ENCODE measurements at regions not wholly inside any gene's neighbourhood (a gene's known extent, or its start where the extent isn't known, plus 50 kb on each side); places are given as distances from the start of the nearest gene placed in this dataset.

DNA sequence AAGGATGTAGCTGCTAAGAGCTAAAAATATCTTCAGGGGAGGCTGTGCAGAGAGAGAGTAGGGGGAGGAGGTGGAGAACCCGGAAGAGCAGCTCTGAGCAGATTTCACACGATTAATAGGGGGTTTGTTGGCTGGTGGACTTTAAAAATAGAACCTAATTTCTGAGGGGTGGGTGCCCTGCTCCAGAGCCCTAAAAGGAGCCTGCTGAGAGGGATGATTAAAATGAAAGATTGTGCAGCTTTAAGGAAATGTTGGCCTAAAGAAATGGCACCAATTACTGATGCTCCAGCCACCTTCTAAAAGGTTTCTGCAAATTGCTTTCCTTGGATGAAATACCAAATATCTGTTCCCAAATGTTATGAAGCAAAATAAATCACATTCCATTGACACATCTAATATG is 202.8 kb upstream of the BTBD3 start:
- TF ChIP-seq, protein P1, sequence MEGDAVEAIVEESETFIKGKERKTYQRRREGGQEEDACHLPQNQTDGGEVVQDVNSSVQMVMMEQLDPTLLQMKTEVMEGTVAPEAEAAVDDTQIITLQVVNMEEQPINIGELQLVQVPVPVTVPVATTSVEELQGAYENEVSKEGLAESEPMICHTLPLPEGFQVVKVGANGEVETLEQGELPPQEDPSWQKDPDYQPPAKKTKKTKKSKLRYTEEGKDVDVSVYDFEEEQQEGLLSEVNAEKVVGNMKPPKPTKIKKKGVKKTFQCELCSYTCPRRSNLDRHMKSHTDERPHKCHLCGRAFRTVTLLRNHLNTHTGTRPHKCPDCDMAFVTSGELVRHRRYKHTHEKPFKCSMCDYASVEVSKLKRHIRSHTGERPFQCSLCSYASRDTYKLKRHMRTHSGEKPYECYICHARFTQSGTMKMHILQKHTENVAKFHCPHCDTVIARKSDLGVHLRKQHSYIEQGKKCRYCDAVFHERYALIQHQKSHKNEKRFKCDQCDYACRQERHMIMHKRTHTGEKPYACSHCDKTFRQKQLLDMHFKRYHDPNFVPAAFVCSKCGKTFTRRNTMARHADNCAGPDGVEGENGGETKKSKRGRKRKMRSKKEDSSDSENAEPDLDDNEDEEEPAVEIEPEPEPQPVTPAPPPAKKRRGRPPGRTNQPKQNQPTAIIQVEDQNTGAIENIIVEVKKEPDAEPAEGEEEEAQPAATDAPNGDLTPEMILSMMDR (IDR thresholded peaks at IDR 0.05): no peak
- TF ChIP-seq EZH2 (IDR thresholded peaks at IDR 0.05) (no peak), EZH2phosphoT487 (IDR thresholded peaks at IDR 0.05) (no peak)
